NCI-H345 treated with DMSO at 0.1 percent for 48 hours (cell line): ENCODE measurements at regions not wholly inside any gene's neighbourhood (a gene's known extent, or its start where the extent isn't known, plus 50 kb on each side); places are given as distances from the start of the nearest gene placed in this dataset.

Experiments used
- DNase-seq: peaks from one replicate; lab custom pipeline; 2025; ENCODE audit not compliant: unreplicated experiment; lab: John Stamatoyannopoulos, UW

DNA sequence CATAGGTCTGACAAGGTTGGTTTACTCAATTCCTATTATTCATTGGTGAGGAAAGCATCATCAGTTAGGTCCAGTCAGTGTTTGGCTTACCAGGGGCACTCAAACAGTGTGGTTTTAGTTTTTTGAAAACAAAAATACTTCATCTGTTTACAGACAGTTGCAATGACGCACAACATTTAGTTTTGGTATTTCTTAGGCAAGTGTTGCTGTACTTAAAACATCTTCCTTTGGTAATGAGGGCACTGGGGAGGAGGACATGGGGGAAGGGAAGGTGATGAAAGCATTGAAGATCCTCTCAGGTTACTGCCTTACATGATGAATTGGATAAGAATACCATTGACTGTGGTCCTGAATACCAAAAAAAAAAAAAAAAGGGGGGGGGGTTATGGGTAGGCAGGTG lies 93.7 kb upstream of the MAOA start:
- no peak for DNase-seq

DNA sequence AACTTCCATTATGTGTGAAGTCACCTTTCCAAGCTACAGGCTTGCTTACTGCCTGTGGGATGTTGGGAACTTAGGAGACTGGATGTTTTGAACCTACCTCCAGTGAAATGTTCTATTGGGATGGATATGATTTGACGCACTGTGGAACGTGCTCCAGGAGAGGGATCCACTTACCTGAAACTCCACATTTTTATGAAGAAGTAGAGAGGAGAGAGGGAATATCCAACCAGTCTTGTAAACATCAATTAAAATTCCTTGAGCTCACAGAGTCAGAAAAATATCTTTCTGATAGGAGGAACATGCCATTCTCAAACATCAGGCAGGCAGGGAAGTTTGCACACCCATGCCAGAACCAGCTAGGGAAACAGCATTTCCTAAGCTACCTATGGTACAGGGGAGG lies 91.1 kb upstream of the MAOA start:
- DNase-seq = no peak

DNA sequence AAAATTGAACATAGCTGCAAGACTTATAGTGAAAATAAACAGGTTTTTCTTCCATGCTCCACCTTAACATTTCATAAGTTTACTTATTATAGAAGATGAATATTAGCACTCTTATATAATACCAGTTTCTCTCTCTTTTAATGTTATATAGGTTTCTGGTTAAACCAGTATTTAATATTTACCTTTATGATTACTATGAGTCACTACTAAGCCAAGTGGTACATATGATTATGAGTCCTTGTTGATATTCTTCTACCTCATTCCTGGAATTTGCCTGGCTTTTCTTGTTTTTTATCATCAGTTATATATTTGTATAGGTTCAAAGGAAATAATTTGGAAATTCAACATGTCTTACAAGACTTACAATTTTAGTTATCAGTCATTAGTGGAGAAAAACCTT lies 89.9 kb upstream of the MAOA start:
- no peak for DNase-seq

DNA sequence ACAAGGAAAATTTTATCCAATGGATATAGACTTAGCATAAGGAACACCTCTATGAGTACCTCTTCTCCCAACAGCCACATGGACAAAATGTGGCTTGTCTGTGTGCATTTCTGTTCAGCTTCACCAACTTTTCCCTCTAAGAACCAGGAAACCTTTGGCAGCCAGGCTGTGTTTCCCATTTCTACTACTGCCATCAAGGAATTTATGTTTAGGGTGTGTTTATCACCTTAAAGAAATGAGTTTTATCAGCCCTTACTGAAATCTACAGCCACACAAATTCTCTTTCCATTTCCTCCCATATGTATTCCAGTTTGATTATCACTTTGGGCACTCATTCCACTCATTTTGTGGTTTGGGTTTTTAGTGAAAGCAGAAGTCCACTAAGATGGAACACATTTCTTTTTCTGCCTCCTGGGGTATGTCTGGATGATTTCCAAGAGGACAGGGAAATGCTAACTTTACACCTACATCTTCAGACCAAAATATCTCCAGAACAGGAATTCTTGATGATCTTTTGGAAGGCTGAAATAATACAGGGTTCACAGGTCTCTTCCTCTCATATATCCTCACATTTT lies 82.6 kb upstream of the MAOA start:
- DNase-seq = no peak

GRCh38 chrX:43580621-43581020 lies 75.5 kb upstream of the MAOA start:
- no peak for DNase-seq

DNA sequence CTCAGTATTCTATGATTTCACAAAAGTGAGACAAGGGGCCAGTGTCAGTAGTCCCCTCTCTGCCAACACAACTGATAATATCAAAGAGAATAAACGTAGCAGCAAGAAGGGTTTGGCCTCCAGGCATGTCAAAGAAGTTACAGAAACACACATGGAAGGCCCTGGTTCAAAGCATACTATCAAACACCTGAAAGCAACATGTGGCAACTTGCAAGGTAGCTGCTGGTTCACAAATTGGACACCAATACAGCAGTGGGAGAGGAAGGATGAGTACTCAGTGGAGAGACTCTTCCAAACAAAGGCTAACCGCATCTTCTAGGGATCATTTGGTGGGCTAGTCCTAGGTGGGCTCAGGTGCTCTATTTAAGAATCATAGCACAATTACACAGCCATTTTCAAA lies 74.9 kb upstream of the MAOA start:
- no peak for DNase-seq

DNA sequence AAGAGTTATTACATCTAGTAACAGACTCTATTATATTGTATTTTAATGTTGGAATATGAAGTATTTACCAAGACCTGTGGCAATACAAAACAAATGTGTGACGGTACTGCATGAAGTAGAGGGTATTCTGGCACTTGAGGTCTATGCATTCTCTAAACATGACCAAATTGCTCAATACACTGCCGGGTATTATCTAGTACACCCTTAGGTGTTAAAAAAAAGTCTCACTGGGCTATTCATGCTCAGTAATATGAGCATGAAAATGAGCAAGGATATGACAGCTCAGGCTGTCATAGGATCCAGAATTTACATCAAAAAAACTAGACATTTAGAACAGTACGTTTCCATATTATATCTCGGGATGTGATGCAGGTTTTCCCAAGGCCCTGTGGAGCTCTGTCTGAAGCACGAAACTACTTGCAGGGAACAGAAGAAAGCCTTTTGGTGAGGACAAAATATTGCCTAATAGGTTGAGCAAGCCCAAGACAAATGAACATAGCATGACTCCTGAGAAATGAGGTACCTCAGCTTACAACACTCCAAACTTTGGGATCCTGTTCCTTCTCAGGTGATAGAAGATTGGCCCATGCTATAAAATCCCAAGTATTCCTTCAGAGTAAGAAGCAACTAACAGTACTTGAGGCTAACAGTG lies 74.1 kb upstream of the MAOA start:
- no peak for DNase-seq

DNA sequence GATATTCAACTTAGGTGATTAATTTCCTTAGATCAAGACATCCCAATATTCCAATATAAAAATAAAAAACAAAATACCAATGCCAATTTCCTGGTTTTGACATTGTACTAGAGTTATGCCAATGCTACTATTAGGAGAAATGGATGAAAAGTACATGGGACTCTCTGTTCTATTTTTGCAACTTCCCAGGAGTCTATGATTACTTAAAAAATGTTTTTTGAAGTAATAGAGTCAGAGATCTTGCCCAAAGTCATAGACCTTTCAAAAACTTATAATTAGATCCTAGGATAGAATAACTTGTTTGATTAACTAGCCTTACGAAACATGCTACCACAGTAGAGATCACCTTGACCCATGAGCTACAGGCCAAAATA lies 73.6 kb upstream of the MAOA start:
- no peak for DNase-seq

GRCh38 chrX:43585922-43586321 lies 70.2 kb upstream of the MAOA start:
- no peak for DNase-seq

GRCh38 chrX:43586830-43587229 lies 69.3 kb upstream of the MAOA start:
- DNase-seq = no peak

DNA sequence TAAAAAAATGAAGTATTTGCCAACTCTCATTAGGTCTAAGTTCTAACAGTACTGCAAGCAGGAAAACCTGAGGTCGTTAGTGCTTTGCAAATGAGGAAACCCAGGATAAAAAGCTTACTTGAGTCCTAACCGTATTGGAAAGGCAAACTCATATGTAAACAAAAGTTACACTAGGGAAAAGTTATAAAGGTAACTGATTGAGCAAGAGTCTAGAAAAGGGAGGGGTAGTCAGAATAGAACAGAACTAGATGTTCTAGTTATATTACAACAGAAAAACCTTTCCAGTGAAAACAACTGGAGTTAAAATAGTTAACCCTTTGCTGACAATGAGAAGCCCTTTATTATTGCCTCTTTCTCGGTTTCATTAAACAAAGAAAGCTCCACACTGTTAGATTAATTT lies 66.4 kb upstream of the MAOA start:
- DNase-seq = no peak

GRCh38 chrX:43590150-43590549 lies 65.9 kb upstream of the MAOA start:
- no peak for DNase-seq

- DNase-seq = no peak
Measured at GRCh38 chrX:43592597-43592996, 63.5 kb upstream of the MAOA start.

- DNase-seq = no peak
Measured at GRCh38 chrX:43595931-43596330, 60.2 kb upstream of the MAOA start.

DNA sequence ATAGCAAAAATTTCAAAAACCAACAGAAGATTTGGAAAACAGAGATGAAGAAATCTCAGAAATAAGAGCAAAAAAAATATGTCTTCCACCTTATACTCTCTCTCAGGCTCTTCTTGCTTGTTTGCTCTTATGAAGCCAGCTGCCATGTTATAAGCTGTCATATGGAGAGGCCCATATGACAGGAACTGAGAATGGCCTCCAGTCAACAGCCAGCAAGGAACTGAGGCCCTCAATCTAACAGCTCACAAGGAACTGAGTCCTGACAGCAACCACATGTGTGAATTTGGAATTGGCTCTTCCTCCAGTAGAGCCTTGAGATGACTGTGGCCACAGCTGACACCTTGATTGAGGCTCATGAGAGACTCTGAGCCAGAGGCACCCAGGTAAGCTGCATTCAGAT lies 51.3 kb upstream of the MAOA start:
- no peak for DNase-seq

DNA sequence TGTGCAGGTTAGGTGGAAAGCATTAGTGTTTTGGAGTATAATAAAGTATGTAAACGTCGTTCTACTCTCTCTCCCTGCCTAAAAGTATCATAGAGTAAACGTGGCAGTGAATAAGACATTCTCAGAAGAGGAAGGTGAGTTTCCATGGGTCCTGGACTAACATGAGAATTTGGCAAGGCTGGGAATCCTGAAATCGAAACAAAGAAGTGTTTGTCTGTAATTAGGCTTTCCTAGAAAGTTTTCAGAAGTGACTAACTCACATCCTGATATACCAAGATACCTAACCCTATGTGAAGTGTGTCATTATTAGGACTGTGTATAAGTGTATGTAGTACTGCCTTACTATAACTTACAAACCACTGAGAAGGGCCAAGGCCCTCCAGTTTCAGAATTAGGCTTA lies 50.7 kb upstream of the MAOA start:
- DNase-seq = no peak
